ENCODE measurements at regions not wholly inside any gene's neighbourhood (a gene's known extent, or its start where the extent isn't known, plus 50 kb on each side); places are given as distances from the start of the nearest gene placed in this dataset.

- TF ChIP-seq CTCF (conservative IDR thresholded peaks at IDR 0.05; ENCODE audit: low read depth, low read length) (no peak), EZH2 (IDR thresholded peaks at IDR 0.05; ENCODE audit: borderline replicate concordance, low read depth, low read length, poor library complexity, severe bottlenecking) (no peak)
These were observed 339.4 kb downstream of the FOXL1 start for GRCh38 chr16:86917471-86918365.
